MM.1S (cell line): ENCODE measurements at regions not wholly inside any gene's neighbourhood (a gene's known extent, or its start where the extent isn't known, plus 50 kb on each side); places are given as distances from the start of the nearest gene placed in this dataset.

Source experiments
- CTCF ChIP-seq: fragments of 300-600 bp; sonication (generic); IDR thresholded peaks from 2 replicates; pipeline ENCODE4 v1.5.1; 2016; ENCODE audit warnings: antibody characterized with exemption, low read length, mixed read lengths
- EZH2 ChIP-seq: fragments of 300-600 bp; sonication (generic); optimal IDR thresholded peaks from 2 replicates; pipeline ENCODE3; 2017; ENCODE audit warnings: low read depth, mild to moderate bottlenecking, antibody characterized with exemption, low read length, mixed read lengths
- EZH2phosphoT487 ChIP-seq: fragments of 300-600 bp; sonication (generic); IDR thresholded peaks from 2 replicates; pipeline ENCODE4 v1.6.1; 2018; ENCODE audit warnings: antibody characterized with exemption, low read length

DNA sequence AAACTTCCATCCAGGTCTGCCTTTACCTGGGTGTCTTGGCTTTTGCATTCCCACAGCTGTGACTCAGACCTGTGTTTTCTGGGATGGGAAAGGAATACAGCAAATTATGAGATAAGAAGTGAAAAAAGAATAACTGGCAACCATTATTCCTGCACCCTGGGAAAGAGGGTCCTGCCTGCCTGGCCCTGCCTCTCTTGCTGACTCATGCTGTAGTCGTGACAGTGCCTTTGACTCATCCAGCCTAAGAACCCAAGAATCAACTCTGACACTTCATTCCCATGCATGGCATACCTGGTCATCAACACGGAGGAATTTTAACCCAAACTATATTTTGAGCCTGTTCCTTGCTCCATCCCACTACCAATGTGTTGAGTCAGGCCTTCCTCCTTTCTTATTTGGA is 185.4 kb upstream of the SERP2 start:
- no peak for TF ChIP-seq CTCF
- TF ChIP-seq EZH2phosphoT487 = no peak
- TF ChIP-seq EZH2 = no peak
